H1 (cell line): ENCODE measurements at regions not wholly inside any gene's neighbourhood (a gene's known extent, or its start where the extent isn't known, plus 50 kb on each side); places are given as distances from the start of the nearest gene placed in this dataset.

ENCODE experiments used
- CTCF ChIA-PET: fragments of 300-600 bp; sonication (Branson Sonifier 250); formaldehyde crosslinking; loops from one replicate; lab custom pipeline; 2021; ENCODE audit not compliant: partially characterized antibody; lab: Charles Lee
- POLR2A ChIA-PET: fragments of 300-600 bp; sonication (Branson Sonifier 250); formaldehyde crosslinking; loops from one replicate; lab custom pipeline; 2021; ENCODE audit warnings: inconsistent platforms; ENCODE audit not compliant: partially characterized antibody; lab: Charles Lee
- DNase-seq, 2 experiments: peaks; one replicate each; pipeline versions ENCODE4 v3.0.0 to v3.0.0-alpha.2; 2010 to 2022; ENCODE audit warnings: low spot score in 2 of 2, low read depth in 1 of 2, mixed read lengths in 1 of 2
- FAIRE-seq: peaks from 2 replicates; lab custom pipeline; 2011; peaks lifted over from hg19 to GRCh38; lab: Jason Lieb, UNC
- H2AFZ ChIP-seq: 2 replicates; pipeline ENCODE4 v1.8.1; 2012; ENCODE audit warnings: low read length, inconsistent platforms
- H2AK5ac ChIP-seq: 2 replicates; pipeline ENCODE4 v1.6.1; 2013; ENCODE audit warnings: low read depth, low read length
- H2BK120ac ChIP-seq: replicated peaks from 2 replicates; pipeline ENCODE3; 2013; ENCODE audit warnings: low read depth, low read length, inconsistent platforms
- H2BK12ac ChIP-seq: 2 replicates; pipeline ENCODE4 v1.6.1; 2013; ENCODE audit warnings: low read depth, low read length
- H2BK15ac ChIP-seq: 2 replicates; pipeline ENCODE4 v1.6.1; 2013; ENCODE audit warnings: low read length
- H2BK20ac ChIP-seq: 2 replicates; pipeline ENCODE4 v1.6.1; 2013; ENCODE audit warnings: low read length
- H2BK5ac ChIP-seq: 2 replicates; pipeline ENCODE4 v1.6.1; 2013; ENCODE audit warnings: low read depth, low read length
- H3K14ac ChIP-seq: 2 replicates; pipeline ENCODE4 v1.6.1; 2013; ENCODE audit warnings: inconsistent platforms; ENCODE audit not compliant: insufficient read length
- H3K18ac ChIP-seq: 2 replicates; pipeline ENCODE4 v1.6.1; 2013; ENCODE audit warnings: low read length; ENCODE audit errors: extremely low read depth
- H3K23ac ChIP-seq: 2 replicates; pipeline ENCODE4 v1.6.1; 2013; ENCODE audit warnings: inconsistent platforms; ENCODE audit not compliant: insufficient read length
- H3K23me2 ChIP-seq: 2 replicates; pipeline ENCODE4 v1.6.1; 2013; ENCODE audit warnings: low read depth, low read length
- H3K27ac ChIP-seq: 2 replicates; pipeline ENCODE4 v1.6.1; 2011; ENCODE audit warnings: low read depth, low read length, inconsistent platforms
- H3K27me3 ChIP-seq, 4 experiments: replicated peaks in 1 of 4; 1 replicate in 1 of 4; 2 replicates in 3 of 4; pipeline versions ENCODE4 v1.6.1 to v1.8.1; 2011 to 2013; ENCODE audit warnings: low read length in 3 of 4, mild to moderate bottlenecking in 3 of 4, inconsistent platforms in 2 of 4, mixed read lengths in 2 of 4, moderate library complexity in 1 of 4; ENCODE audit not compliant: control insufficient read depth in 3 of 4, insufficient read depth in 3 of 4; ENCODE audit errors: extremely low read depth in 1 of 4
- H3K36me3 ChIP-seq, 4 experiments: 2 replicates each; pipeline versions ENCODE4 v1.6.1 to v1.8.1; 2011 to 2013; ENCODE audit warnings: mild to moderate bottlenecking in 4 of 4, low read length in 3 of 4, moderate library complexity in 2 of 4, control low read depth in 1 of 4, inconsistent platforms in 1 of 4; ENCODE audit not compliant: insufficient read depth in 4 of 4, control insufficient read depth in 2 of 4
- H3K4ac ChIP-seq: replicated peaks from 2 replicates; pipeline ENCODE3; 2013; ENCODE audit warnings: low read length, low read depth, mixed read lengths, inconsistent platforms; ENCODE audit not compliant: insufficient read length
- H3K4me1 ChIP-seq, 4 experiments: replicated peaks in 1 of 4; 1 replicate in 1 of 4; 2 replicates in 3 of 4; pipeline versions ENCODE4 v1.6.1 to v1.8.1; 2011 to 2013; ENCODE audit warnings: low read length in 3 of 4, inconsistent platforms in 2 of 4, mixed read lengths in 1 of 4; ENCODE audit not compliant: insufficient read depth in 4 of 4, control insufficient read depth in 3 of 4
- H3K4me2 ChIP-seq, 2 experiments: 2 replicates each; pipeline versions ENCODE4 v1.6.1 to v1.8.1; 2011 to 2013; ENCODE audit warnings: low read depth in 2 of 2, low read length in 2 of 2, control low read depth in 1 of 2, inconsistent platforms in 1 of 2, mild to moderate bottlenecking in 1 of 2; ENCODE audit not compliant: insufficient read depth in 1 of 2
- H3K4me3 ChIP-seq, 4 experiments: fragments of 200-600, 300-600 bp in 1 of 4; sonication (generic), shearing (Covaris generic), sonication (Bioruptor Twin) in 1 of 4; 2 replicates each; pipeline versions ENCODE4 v1.5.1 to v1.8.1; 2011 to 2016; ENCODE audit warnings: low read length in 4 of 4, low read depth in 3 of 4, control low read depth in 2 of 4, inconsistent platforms in 2 of 4, mild to moderate bottlenecking in 2 of 4, mixed read lengths in 1 of 4, moderate library complexity in 1 of 4; ENCODE audit not compliant: insufficient read depth in 2 of 4; ENCODE audit errors: extremely low read depth in 1 of 4
- H3K56ac ChIP-seq: replicated peaks from 2 replicates; pipeline ENCODE3; 2013; ENCODE audit warnings: low read depth, mild to moderate bottlenecking, mixed read lengths, low read length, inconsistent platforms; ENCODE audit not compliant: insufficient read length
- H3K79me1 ChIP-seq: 2 replicates; pipeline ENCODE4 v1.6.1; 2013; ENCODE audit warnings: low read depth, low read length, control low read depth
- H3K79me2 ChIP-seq, 2 experiments: 2 replicates each; pipeline versions ENCODE4 v1.6.1 to v1.8.1; 2012 to 2013; ENCODE audit warnings: low read length in 2 of 2, mild to moderate bottlenecking in 2 of 2, inconsistent platforms in 1 of 2; ENCODE audit not compliant: insufficient read depth in 2 of 2, control insufficient read depth in 1 of 2
- H3K9ac ChIP-seq, 4 experiments: replicated peaks in 1 of 4; 1 replicate in 1 of 4; 2 replicates in 3 of 4; pipeline versions ENCODE4 v1.6.1 to v1.8.1; 2011 to 2013; ENCODE audit warnings: low read depth in 3 of 4, low read length in 3 of 4, control low read depth in 2 of 4, mild to moderate bottlenecking in 2 of 4, moderate library complexity in 2 of 4, inconsistent platforms in 1 of 4; ENCODE audit errors: extremely low read depth in 1 of 4
- H3K9me3 ChIP-seq, 2 experiments: 2 replicates each; pipeline versions ENCODE4 v1.6.1 to v1.8.1; 2012 to 2013; ENCODE audit warnings: mild to moderate bottlenecking in 2 of 2, moderate library complexity in 2 of 2, control low read depth in 1 of 2, inconsistent platforms in 1 of 2, low read depth in 1 of 2, low read length in 1 of 2, mixed read lengths in 1 of 2; ENCODE audit not compliant: insufficient read depth in 2 of 2
- H4K20me1 ChIP-seq, 2 experiments: replicated peaks in 1 of 2; 2 replicates each; pipeline versions ENCODE3 to v1.8.1; 2011 to 2013; ENCODE audit warnings: inconsistent platforms in 2 of 2, low read length in 2 of 2, mild to moderate bottlenecking in 1 of 2; ENCODE audit not compliant: insufficient read depth in 2 of 2, control insufficient read depth in 1 of 2
- H4K5ac ChIP-seq: 2 replicates; pipeline ENCODE4 v1.6.1; 2013; ENCODE audit warnings: low read length, low read depth, mixed read lengths, inconsistent platforms; ENCODE audit not compliant: insufficient read length
- H4K8ac ChIP-seq: 2 replicates; pipeline ENCODE4 v1.8.0; 2013; ENCODE audit warnings: mild to moderate bottlenecking, moderate library complexity, low read length, inconsistent platforms; ENCODE audit not compliant: insufficient read depth; ENCODE audit errors: extremely low read depth
- H4K91ac ChIP-seq: replicated peaks from 2 replicates; pipeline ENCODE3; 2013; ENCODE audit warnings: low read length, mixed read lengths, inconsistent platforms; ENCODE audit not compliant: insufficient read length
- BACH1 ChIP-seq: IDR thresholded peaks from 2 replicates; pipeline ENCODE4 v1.6.1; 2012; ENCODE audit warnings: low read length, improper control_type of control experiment
- CBX8 ChIP-seq: fragments of 300-800, 300-1000 bp; sonication (generic); IDR thresholded peaks from 2 replicates; pipeline ENCODE4 v1.7.1; 2016; ENCODE audit warnings: low read depth, low read length, borderline replicate concordance
- CREB1 ChIP-seq: IDR thresholded peaks from 2 replicates; pipeline ENCODE4 v1.6.1; 2012; ENCODE audit warnings: inconsistent platforms
- CTCF ChIP-seq, 3 experiments: IDR thresholded peaks; 1 replicate in 2 of 3; 2 replicates in 1 of 3; pipeline versions ENCODE4 v1.5.1 to v1.6.1; 2011; ENCODE audit warnings: low read length in 3 of 3, mild to moderate bottlenecking in 3 of 3, inconsistent platforms in 2 of 3, low read depth in 1 of 3, moderate library complexity in 1 of 3; ENCODE audit not compliant: insufficient read depth in 1 of 3; ENCODE audit errors: control extremely low read depth in 1 of 3
- EP300 ChIP-seq, 2 experiments: IDR thresholded peaks; 1 replicate in 1 of 2; 2 replicates in 1 of 2; pipeline ENCODE4 v1.6.1; 2011 to 2012; ENCODE audit warnings: low read depth in 2 of 2, low read length in 2 of 2, mild to moderate bottlenecking in 2 of 2, borderline replicate concordance in 1 of 2, inconsistent platforms in 1 of 2, moderate library complexity in 1 of 2
- GTF2F1 ChIP-seq: IDR thresholded peaks from 2 replicates; pipeline ENCODE4 v1.6.1; 2012; ENCODE audit warnings: low read depth, low read length, improper control_type of control experiment, borderline replicate concordance
- NRF1 ChIP-seq: IDR thresholded peaks from 2 replicates; pipeline ENCODE4 v1.6.1; 2011; ENCODE audit warnings: mild to moderate bottlenecking, low read depth, low read length, improper control_type of control experiment
- POLR2A ChIP-seq, 2 experiments: IDR thresholded peaks; 1 replicate in 1 of 2; 2 replicates in 1 of 2; pipeline ENCODE4 v1.6.1; 2011; ENCODE audit warnings: low read depth in 2 of 2, low read length in 2 of 2, mild to moderate bottlenecking in 2 of 2; ENCODE audit errors: control extremely low read depth in 1 of 2
- SIX5 ChIP-seq: IDR thresholded peaks from 2 replicates; pipeline ENCODE4 v1.6.1; 2011; ENCODE audit warnings: mild to moderate bottlenecking, low read depth, low read length
- SP4 ChIP-seq: IDR thresholded peaks from 2 replicates; pipeline ENCODE4 v1.6.1; 2012; ENCODE audit warnings: low read length, inconsistent platforms
- TEAD4 ChIP-seq: IDR thresholded peaks from 2 replicates; pipeline ENCODE4 v1.6.1; 2012; ENCODE audit warnings: low read depth, low read length, inconsistent platforms, mixed read lengths
- WGBS, 2 experiments: shearing (Covaris generic) in 1 of 2; methylation state at CpG; one replicate each; pipeline versions ENCODE4 v1.1.6 to v1.1.7; 2013 to 2015; ENCODE audit warnings: low lambda C conversion rate in 2 of 2, mixed read lengths in 2 of 2, inconsistent platforms in 1 of 2, low coverage in 1 of 2, missing lambda C conversion rate in 1 of 2; ENCODE audit not compliant: insufficient replicate concordance in 2 of 2, insufficient coverage in 1 of 2, insufficient read length in 1 of 2; ENCODE audit errors: extremely low coverage in 1 of 2, missing lambda C conversion rate in 1 of 2; 5-methylcytosine and 5-hydroxymethylcytosine counted together

GRCh38 chr4:123589301-123589700 is 192.7 kb downstream of the SPRY1 start:
- H3K9me3 ChIP-seq, result no peaks in the 10 kb centered on the region
- POLR2A ChIA-PET, result no interaction called here
- TF ChIP-seq EP300 (IDR thresholded peaks at IDR 0.05; ENCODE audit: borderline replicate concordance in 1 of 2, low read depth in 2 of 2, low read length in 2 of 2) (no peak), CBX8 (no peak), SP4 (no peak), CTCF (IDR thresholded peaks at IDR 0.05; ENCODE audit: control extremely low read depth in 1 of 3, insufficient read depth in 1 of 3, low read depth in 1 of 3, low read length in 3 of 3) (no peak), GTF2F1 (no peak), POLR2A (IDR thresholded peaks at IDR 0.05; ENCODE audit: control extremely low read depth in 1 of 2, low read depth in 2 of 2, low read length in 2 of 2) (no peak), TEAD4 (no peak), NRF1 (no peak), CREB1 (no peak), BACH1 (no peak), SIX5 (no peak)
- TF ChIP-seq, all 59 proteins: peak for 0
- Histone ChIP-seq H3K18ac (no peak overlapping the region), H2AFZ (no peak overlapping the region), H2BK20ac (no peak overlapping the region), H3K4me3 (no peak overlapping the region), H3K79me2 (no peaks in the 10 kb centered on the region), H4K91ac (no peak overlapping the region), H3K36me3 (no peaks in the 10 kb centered on the region), H3K9ac (no peak overlapping the region), H3K27me3 (no peaks in the 10 kb centered on the region), H3K79me1 (no peaks in the 10 kb centered on the region), H3K4me2 (no peak overlapping the region), H3K14ac (no peak overlapping the region), H3K23me2 (no peaks in the 10 kb centered on the region), H2BK5ac (no peak overlapping the region), H3K56ac (no peak overlapping the region), H2AK5ac (no peak overlapping the region), H3K4ac (no peak overlapping the region), H4K20me1 (no peaks in the 10 kb centered on the region), H4K8ac (no peak overlapping the region), H3K4me1 (peaks cover 0 to 3% (median 0%) of the 10 kb centered on the region in 4 experiments; a peak in 1 of 7 replicates), H2BK120ac (no peak overlapping the region), H2BK15ac (no peak overlapping the region), H2BK12ac (no peak overlapping the region), H4K5ac (no peak overlapping the region), H3K23ac (no peak overlapping the region), H3K27ac (no peak overlapping the region)
- WGBS, 2 experiments, result 92% methylated on average over 3 of the region's 3 CpGs; no CpG with 5 or more reads in 1 of the 2 experiments
- FAIRE-seq, result no peak
- CTCF ChIA-PET, result interaction anchor here (0.5 to 2.1 kb wide), 3 partner anchors 25 to 46 kb away, joined by 3 to 7 read pairs (median 3); no protein-coding TSS in a partner anchor
- no peak for DNase-seq
